NOMO-1 treated with DMSO at 0.1 percent for 48 hours (cell line): ENCODE measurements at regions not wholly inside any gene's neighbourhood (a gene's known extent, or its start where the extent isn't known, plus 50 kb on each side); places are given as distances from the start of the nearest gene placed in this dataset.

Experiments used
- DNase-seq: peaks from one replicate; lab custom pipeline; 2025; ENCODE audit not compliant: unreplicated experiment; lab: John Stamatoyannopoulos, UW

- no peak for DNase-seq
These were observed 620.6 kb downstream of the RAPGEF2 start for GRCh38 chr4:159723341-159724048.

DNA sequence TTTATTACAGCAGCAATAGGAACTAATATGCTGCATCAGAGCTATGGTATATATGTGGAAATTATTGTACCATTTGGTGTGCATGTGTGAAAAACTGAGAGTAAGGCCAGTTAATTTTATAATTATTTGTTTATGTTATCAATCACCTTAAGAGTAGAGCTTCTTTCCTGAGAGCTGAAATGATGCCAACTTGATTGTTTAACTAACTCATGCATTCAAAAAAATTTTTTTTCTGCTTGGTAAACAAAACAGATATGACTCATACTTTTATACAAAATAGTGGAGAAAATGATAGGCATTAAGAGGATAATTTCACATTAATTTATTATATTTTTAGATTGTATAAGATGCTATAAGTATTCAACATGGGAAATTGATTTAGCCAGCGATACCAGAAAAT lies 622.7 kb downstream of the RAPGEF2 start:
- DNase-seq: no peak

GRCh38 chr4:159735281-159736207 lies 632.7 kb downstream of the RAPGEF2 start:
- no peak for DNase-seq

- no peak for DNase-seq
These were observed 633.5 kb downstream of the RAPGEF2 start for GRCh38 chr4:159736411-159736810.

DNA sequence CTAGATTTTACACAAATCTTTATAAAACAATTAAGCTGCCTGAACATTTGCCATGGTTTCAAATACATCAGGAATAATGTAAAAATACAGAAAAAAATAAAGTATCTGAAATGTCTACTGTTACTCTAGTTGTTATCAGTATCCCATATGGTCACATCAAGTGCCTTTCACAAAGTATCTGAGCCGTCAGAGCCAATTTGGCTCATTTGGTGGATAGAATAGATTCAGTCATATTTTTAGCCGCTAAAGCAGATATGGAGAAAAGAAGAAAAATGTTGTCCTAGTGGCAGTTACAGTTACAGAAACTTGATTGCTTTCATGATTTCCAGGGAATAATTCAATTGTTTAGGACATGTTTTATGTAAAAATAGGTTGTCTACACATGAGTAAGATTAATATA lies 641.1 kb downstream of the RAPGEF2 start:
- no peak for DNase-seq

- no peak for DNase-seq
These were observed 645.1 kb downstream of the RAPGEF2 start for GRCh38 chr4:159747983-159748382.

DNA sequence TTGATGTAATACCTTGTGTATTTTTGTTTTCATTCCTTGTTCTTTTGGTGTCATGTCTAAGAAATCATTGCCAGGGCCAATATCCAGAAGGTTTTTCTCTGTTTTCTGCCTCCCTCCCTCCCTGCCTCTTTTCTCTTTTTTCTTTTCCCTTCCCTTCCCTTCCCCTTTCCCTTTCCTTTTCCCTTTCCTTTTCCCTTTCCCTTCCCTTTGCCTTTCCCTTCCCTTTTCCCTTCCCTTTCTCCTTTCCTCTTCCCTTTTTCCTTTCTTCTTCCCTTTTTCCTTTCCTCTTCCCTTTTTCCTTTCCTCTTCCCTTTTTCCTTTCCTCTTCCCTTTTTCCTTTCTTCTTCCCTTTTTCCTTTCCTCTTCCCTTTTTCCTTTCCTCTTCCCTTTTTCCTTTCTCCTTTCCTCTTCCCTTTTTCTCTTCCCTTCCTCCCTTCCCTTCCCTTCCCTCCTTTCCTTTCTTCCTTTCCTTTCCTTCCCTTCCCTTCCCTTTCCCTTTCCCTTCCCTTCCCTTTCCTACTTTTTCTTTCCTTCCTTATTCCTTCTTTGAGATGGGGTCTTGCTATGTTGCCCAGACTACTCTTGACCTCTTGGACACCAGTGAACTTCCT lies 646.1 kb downstream of the RAPGEF2 start:
- DNase-seq: no peak

- no peak for DNase-seq
These were observed 654.6 kb downstream of the RAPGEF2 start for GRCh38 chr4:159757499-159757898.

GRCh38 chr4:159758061-159758460 lies 655.2 kb downstream of the RAPGEF2 start:
- DNase-seq: no peak

- DNase-seq: no peak
These were observed 659.8 kb downstream of the RAPGEF2 start for GRCh38 chr4:159762672-159763071.

DNA sequence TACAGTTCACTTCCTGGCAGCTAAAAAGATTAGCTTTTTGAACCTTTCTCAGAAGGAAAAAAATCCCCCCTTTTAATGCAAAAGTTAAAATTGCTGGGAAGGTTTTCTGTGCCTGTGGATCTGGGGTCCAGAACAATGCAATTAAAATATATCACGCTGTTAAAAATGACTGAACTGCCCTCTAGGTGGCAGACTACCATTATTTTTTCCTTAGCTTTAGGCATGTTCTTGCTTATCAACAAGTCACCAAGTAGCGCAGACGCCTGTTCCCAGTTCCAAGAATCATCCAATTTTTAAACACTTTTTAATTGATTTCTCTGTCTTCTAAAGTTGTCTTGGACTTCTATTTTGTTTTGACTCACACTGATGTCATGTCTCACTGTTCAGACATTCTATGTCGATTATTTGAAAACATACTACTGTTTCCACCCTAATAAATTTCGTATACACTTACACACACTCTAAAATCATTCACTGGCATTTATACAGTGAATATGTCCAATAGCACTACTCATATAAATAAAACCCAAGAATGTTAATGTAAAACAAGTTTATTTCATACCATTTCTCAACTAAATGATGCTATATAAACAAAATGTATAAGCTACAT lies 661.6 kb downstream of the RAPGEF2 start:
- DNase-seq: peak; percentile 16

DNA sequence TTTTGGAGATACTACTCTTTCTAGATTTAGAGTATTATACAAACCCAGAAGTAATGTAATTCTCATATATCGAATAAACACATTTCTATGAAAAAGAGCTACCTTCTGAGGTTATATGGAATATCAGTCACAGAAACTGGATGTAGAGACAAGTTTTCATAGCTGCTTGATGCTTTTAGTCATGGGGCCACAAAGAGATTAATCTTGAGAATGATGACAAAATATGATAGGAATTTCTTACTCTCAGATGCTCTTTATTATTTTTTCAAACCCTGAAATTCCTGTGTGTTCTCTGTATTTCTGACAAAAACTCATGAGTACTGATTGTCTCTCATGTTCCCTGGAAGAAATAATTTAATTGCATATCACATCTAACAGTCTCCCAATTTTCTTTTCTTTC lies 662.5 kb downstream of the RAPGEF2 start:
- no peak for DNase-seq

DNA sequence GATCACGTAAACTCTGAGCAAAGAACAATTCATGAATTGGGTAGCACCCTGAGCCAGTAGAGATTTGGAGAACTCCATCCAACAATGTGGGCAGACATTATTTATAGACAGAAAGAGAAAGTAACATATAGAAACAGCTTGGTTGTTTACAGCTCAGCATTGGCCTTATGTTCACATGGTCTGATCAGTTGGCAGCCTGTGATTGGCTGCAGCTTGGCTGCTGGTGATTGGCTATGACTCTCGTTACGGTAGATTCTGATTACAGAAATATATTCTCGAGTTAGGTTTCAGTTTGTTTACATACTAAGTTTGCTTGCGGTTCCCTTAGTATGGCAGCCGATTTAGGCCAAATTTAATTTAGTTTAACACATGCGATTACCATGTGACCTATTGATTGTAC lies 663.4 kb downstream of the RAPGEF2 start:
- DNase-seq: no peak

- DNase-seq: no peak
These were observed 664.5 kb downstream of the RAPGEF2 start for GRCh38 chr4:159767406-159767805.

GRCh38 chr4:159768016-159768415 lies 665.1 kb downstream of the RAPGEF2 start:
- no peak for DNase-seq

DNA sequence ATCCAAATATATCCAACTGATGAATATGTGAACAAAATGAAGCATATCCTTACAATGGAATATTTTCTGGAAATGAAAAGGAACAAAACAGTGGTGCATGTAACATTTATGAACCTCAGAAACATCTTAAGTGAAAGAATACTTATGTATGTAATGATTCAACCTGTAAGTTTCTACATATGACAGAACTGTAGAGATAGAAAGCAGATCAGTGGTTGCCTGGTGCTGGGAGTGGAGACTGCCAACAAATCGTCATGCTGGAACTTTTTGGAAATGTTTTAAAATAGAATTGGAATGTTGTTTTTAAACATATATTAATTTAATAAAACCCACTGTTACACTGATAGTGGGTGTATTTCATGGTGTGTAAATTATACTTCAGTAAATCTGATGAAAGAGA lies 667.5 kb downstream of the RAPGEF2 start:
- no peak for DNase-seq

DNA sequence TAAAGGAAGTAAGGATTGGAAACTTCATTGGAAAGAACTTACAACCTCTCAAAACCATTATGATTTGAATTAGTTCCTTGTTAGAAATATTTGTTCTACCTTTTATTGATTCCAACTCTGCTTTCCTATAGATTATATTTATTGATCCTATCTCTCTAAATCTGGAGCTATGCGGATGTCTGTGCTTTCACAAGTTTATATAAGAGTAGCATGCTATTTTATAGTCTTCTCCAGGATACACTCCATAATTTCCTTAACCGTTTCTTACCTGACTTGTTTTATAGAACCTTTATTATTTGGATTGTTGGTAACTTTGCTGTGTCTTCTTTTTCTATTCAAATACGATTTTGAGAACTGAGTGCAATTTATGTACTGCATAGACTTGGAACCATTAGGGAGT lies 668.1 kb downstream of the RAPGEF2 start:
- DNase-seq: no peak

GRCh38 chr4:159776961-159777360 lies 674.1 kb downstream of the RAPGEF2 start:
- DNase-seq: no peak

DNA sequence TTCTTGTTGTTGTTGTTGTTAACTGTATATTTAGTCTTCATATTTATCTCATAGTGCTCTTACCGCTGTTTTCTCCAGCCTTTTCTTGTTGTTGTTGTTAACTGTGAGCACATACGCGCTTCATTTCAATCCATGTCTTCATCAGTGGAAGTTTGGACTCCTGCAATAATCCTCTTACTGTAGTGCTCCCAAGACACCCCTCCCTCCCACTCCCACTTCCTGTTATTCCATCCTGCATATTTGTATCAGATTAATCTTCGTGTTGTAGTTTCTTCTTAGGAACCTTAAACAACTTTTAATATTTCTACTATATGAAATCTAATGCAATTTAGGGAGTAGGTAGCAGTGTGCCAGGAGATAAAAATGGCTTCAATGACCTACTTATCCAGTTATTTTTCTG lies 674.8 kb downstream of the RAPGEF2 start:
- no peak for DNase-seq

GRCh38 chr4:159778298-159778697 lies 675.4 kb downstream of the RAPGEF2 start:
- DNase-seq: no peak

- DNase-seq: no peak
These were observed 676.8 kb downstream of the RAPGEF2 start for GRCh38 chr4:159779716-159780115.
